GM23338 (cell line): ENCODE measurements at regions not wholly inside any gene's neighbourhood (a gene's known extent, or its start where the extent isn't known, plus 50 kb on each side); places are given as distances from the start of the nearest gene placed in this dataset.

ENCODE experiments used
- ATAC-seq: fragments of 200-7000 bp; cut with Tn5 transposase; 3 replicates; pipeline ENCODE4 v1.9.1; 2020
- DNase-seq: peaks from one replicate; pipeline ENCODE4 v3.0.0-alpha.2; 2015; ENCODE audit warnings: low spot score
- H2AFZ ChIP-seq: fragments of 200-600 bp; sonication (generic); 2 replicates; pipeline ENCODE4 v1.8.0; 2016; ENCODE audit warnings: antibody characterized with exemption, mild to moderate bottlenecking, moderate library complexity
- H3F3A ChIP-seq: fragments of 200-600 bp; sonication (generic); replicated peaks from 2 replicates; pipeline ENCODE4 v1.8.0; 2017; ENCODE audit warnings: antibody characterized with exemption, mixed run types, low read depth
- H3K27ac ChIP-seq: fragments of 200-600 bp; sonication (generic); 2 replicates; pipeline ENCODE4 v1.6.1; 2016; ENCODE audit warnings: low read depth
- H3K27me3 ChIP-seq: fragments of 200-600 bp; sonication (generic); 2 replicates; pipeline ENCODE4 v1.8.0; 2016; ENCODE audit warnings: mild to moderate bottlenecking, mixed run types, moderate library complexity; ENCODE audit not compliant: insufficient read depth
- H3K36me3 ChIP-seq: fragments of 200-600 bp; sonication (generic); 2 replicates; pipeline ENCODE4 v1.8.0; 2016; ENCODE audit warnings: mild to moderate bottlenecking; ENCODE audit not compliant: insufficient read depth
- H3K4me1 ChIP-seq: fragments of 200-600 bp; sonication (generic); 2 replicates; pipeline ENCODE4 v1.8.0; 2016; ENCODE audit warnings: mild to moderate bottlenecking, moderate library complexity; ENCODE audit not compliant: insufficient read depth
- H3K4me2 ChIP-seq: fragments of 200-600 bp; sonication (generic); 2 replicates; pipeline ENCODE4 v1.7.1; 2017; ENCODE audit warnings: mixed run types
- H3K4me3 ChIP-seq: fragments of 200-600 bp; sonication (generic); 2 replicates; pipeline ENCODE4 v1.6.1; 2016; ENCODE audit warnings: mixed run types
- H3K79me2 ChIP-seq: fragments of 200-600 bp; sonication (generic); replicated peaks from 2 replicates; pipeline ENCODE4 v1.8.0; 2017; ENCODE audit warnings: mild to moderate bottlenecking; ENCODE audit not compliant: insufficient read depth
- H3K9me2 ChIP-seq: fragments of 200-600 bp; sonication (generic); 2 replicates; pipeline ENCODE4 v1.8.0; 2017; ENCODE audit not compliant: insufficient read depth
- H4K20me1 ChIP-seq: fragments of 200-600 bp; sonication (generic); replicated peaks from 2 replicates; pipeline ENCODE4 v1.8.0; 2017; ENCODE audit warnings: mild to moderate bottlenecking; ENCODE audit not compliant: insufficient read depth
- H3K27ac Mint-ChIP-seq: 2 replicates; pipeline ENCODE4 v1.8.0; 2020; ENCODE audit warnings: inconsistent platforms, mild to moderate bottlenecking, moderate library complexity, mixed read lengths
- H3K27me3 Mint-ChIP-seq: 3 replicates; pipeline ENCODE4 v1.8.0; 2022; ENCODE audit warnings: low read depth, mild to moderate bottlenecking, moderate library complexity, mixed read lengths, inconsistent platforms; ENCODE audit not compliant: insufficient read depth, poor library complexity
- H3K36me3 Mint-ChIP-seq: 3 replicates; pipeline ENCODE4 v1.8.0; 2021; ENCODE audit warnings: low read depth, mild to moderate bottlenecking, inconsistent platforms, moderate library complexity, mixed read lengths
- H3K4me1 Mint-ChIP-seq: 3 replicates; pipeline ENCODE4 v1.8.0; 2020; ENCODE audit warnings: mild to moderate bottlenecking, inconsistent platforms, mixed read lengths
- H3K4me3 Mint-ChIP-seq: 3 replicates; pipeline ENCODE4 v1.8.0; 2021; ENCODE audit warnings: moderate library complexity, mild to moderate bottlenecking, inconsistent platforms, mixed read lengths
- H3K9me3 Mint-ChIP-seq: 3 replicates; pipeline ENCODE4 v1.8.0; 2020; ENCODE audit warnings: moderate library complexity, mild to moderate bottlenecking, inconsistent platforms, mixed read lengths
- CREB1 ChIP-seq: fragments of 250-450 bp; sonication (Bioruptor Pico); IDR thresholded peaks from 2 replicates; pipeline ENCODE4 v1.5.0; 2020; ENCODE audit warnings: low read depth, mild to moderate bottlenecking, moderate library complexity
- EZH2 ChIP-seq: fragments of 200-600 bp; sonication (generic); IDR thresholded peaks from one replicate; pipeline ENCODE4 v1.8.0; 2017; ENCODE audit warnings: antibody characterized with exemption, mild to moderate bottlenecking, low read depth; ENCODE audit not compliant: unreplicated experiment
- EZH2phosphoT487 ChIP-seq: fragments of 200-600 bp; sonication (generic); IDR thresholded peaks from one replicate; pipeline ENCODE4 v1.8.1; 2018; ENCODE audit warnings: antibody characterized with exemption; ENCODE audit not compliant: unreplicated experiment
- JUNB ChIP-seq: IDR thresholded peaks from one replicate; pipeline ENCODE4 v1.6.1; 2016; ENCODE audit warnings: antibody characterized with exemption; ENCODE audit not compliant: unreplicated experiment
- NANOG ChIP-seq: IDR thresholded peaks from 2 replicates; pipeline ENCODE4 v1.6.1; 2016; ENCODE audit warnings: antibody characterized with exemption, borderline replicate concordance
- POLR2AphosphoS5 ChIP-seq: IDR thresholded peaks from 2 replicates; pipeline ENCODE4 v1.6.1; 2016; ENCODE audit warnings: antibody characterized with exemption, low read depth
- STAT1 ChIP-seq: IDR thresholded peaks from one replicate; pipeline ENCODE4 v1.6.1; 2016; ENCODE audit warnings: antibody characterized with exemption; ENCODE audit not compliant: unreplicated experiment
- ZNF114 ChIP-seq: fragments of 250-450 bp; sonication (Bioruptor Pico); IDR thresholded peaks from 2 replicates; pipeline ENCODE4 v1.5.0; 2020; ENCODE audit warnings: mild to moderate bottlenecking, moderate library complexity
- ZNF331 ChIP-seq: fragments of 250-450 bp; sonication (Bioruptor Pico); IDR thresholded peaks from 2 replicates; pipeline ENCODE4 v1.5.0; 2020; ENCODE audit warnings: low read depth, mild to moderate bottlenecking, moderate library complexity
- TF ChIP-seq, protein P1 (sequence below): fragments of 250-450 bp; sonication (Bioruptor Pico); IDR thresholded peaks from 2 replicates; pipeline ENCODE4 v1.5.0; 2020; ENCODE audit warnings: mild to moderate bottlenecking, moderate library complexity
- TF ChIP-seq, protein P2 (sequence below): IDR thresholded peaks from one replicate; pipeline ENCODE4 v1.6.1; 2018; ENCODE audit warnings: antibody characterized with exemption; ENCODE audit not compliant: unreplicated experiment
- TF ChIP-seq, protein P3 (sequence below): IDR thresholded peaks from 2 replicates; pipeline ENCODE4 v1.6.1; 2016; ENCODE audit warnings: antibody characterized with exemption
- TF ChIP-seq, protein P4 (sequence below), 2 experiments: fragments of 200-600 bp in 1 of 2; sonication (generic) in 1 of 2; conservative IDR thresholded peaks; 2 replicates each; pipeline versions ENCODE4 v1.5.1 to v1.6.1; 2016 to 2017; ENCODE audit warnings: antibody characterized with exemption in 2 of 2, low read depth in 2 of 2, mild to moderate bottlenecking in 2 of 2, moderate library complexity in 1 of 2

DNA sequence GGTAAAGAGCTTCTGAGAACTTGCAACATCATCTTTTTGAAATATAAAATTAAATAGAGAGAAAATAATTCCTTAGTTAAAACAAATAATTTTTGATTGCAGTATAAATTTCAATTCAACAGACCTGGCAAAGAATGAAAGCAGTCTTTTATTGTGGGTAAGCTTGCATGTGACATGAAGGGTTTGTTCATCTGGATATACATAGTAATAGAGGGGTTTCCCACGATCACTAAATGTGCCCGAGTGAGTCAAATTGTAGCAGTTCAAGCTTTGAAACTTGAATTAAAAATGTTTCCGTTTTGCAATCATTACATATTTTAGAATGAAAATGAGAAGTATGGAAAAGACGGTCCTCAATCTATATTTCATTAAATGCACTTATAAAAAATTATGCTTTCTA is 658.4 kb upstream of the MBL2 start:
- Histone ChIP-seq H3K9me2 (no peaks in the 10 kb centered on the region), H3K4me2 (no peak overlapping the region), H3K27ac (no peak overlapping the region), H3K4me3 (no peak overlapping the region), H3K4me1 (peaks cover 24% of the 10 kb centered on the region), H3K79me2 (no peaks in the 10 kb centered on the region), H3K27me3 (no peaks in the 10 kb centered on the region), H3F3A (no peaks in the 10 kb centered on the region), H3K36me3 (peaks cover 2% of the 10 kb centered on the region; the same call in 1 of the 2 replicates), H4K20me1 (no peaks in the 10 kb centered on the region), H2AFZ (no peak overlapping the region)
- H3K4me3 Mint-ChIP-seq, result no peak overlapping the region
- no peak for ATAC-seq
- H3K9me3 Mint-ChIP-seq, result peaks cover 4% of the 10 kb centered on the region; the same call in 2 of the 3 replicates
- no peak for DNase-seq
- H3K36me3 Mint-ChIP-seq, result peaks cover 8% of the 10 kb centered on the region
- H3K27me3 Mint-ChIP-seq, result no peaks in the 10 kb centered on the region
- TF ChIP-seq JUNB (no peak), ZNF331 (no peak), CREB1 (no peak), STAT1 (no peak), NANOG (no peak), POLR2AphosphoS5 (no peak), EZH2 (no peak), ZNF114 (no peak), EZH2phosphoT487 (no peak)
- TF ChIP-seq, protein P1, sequence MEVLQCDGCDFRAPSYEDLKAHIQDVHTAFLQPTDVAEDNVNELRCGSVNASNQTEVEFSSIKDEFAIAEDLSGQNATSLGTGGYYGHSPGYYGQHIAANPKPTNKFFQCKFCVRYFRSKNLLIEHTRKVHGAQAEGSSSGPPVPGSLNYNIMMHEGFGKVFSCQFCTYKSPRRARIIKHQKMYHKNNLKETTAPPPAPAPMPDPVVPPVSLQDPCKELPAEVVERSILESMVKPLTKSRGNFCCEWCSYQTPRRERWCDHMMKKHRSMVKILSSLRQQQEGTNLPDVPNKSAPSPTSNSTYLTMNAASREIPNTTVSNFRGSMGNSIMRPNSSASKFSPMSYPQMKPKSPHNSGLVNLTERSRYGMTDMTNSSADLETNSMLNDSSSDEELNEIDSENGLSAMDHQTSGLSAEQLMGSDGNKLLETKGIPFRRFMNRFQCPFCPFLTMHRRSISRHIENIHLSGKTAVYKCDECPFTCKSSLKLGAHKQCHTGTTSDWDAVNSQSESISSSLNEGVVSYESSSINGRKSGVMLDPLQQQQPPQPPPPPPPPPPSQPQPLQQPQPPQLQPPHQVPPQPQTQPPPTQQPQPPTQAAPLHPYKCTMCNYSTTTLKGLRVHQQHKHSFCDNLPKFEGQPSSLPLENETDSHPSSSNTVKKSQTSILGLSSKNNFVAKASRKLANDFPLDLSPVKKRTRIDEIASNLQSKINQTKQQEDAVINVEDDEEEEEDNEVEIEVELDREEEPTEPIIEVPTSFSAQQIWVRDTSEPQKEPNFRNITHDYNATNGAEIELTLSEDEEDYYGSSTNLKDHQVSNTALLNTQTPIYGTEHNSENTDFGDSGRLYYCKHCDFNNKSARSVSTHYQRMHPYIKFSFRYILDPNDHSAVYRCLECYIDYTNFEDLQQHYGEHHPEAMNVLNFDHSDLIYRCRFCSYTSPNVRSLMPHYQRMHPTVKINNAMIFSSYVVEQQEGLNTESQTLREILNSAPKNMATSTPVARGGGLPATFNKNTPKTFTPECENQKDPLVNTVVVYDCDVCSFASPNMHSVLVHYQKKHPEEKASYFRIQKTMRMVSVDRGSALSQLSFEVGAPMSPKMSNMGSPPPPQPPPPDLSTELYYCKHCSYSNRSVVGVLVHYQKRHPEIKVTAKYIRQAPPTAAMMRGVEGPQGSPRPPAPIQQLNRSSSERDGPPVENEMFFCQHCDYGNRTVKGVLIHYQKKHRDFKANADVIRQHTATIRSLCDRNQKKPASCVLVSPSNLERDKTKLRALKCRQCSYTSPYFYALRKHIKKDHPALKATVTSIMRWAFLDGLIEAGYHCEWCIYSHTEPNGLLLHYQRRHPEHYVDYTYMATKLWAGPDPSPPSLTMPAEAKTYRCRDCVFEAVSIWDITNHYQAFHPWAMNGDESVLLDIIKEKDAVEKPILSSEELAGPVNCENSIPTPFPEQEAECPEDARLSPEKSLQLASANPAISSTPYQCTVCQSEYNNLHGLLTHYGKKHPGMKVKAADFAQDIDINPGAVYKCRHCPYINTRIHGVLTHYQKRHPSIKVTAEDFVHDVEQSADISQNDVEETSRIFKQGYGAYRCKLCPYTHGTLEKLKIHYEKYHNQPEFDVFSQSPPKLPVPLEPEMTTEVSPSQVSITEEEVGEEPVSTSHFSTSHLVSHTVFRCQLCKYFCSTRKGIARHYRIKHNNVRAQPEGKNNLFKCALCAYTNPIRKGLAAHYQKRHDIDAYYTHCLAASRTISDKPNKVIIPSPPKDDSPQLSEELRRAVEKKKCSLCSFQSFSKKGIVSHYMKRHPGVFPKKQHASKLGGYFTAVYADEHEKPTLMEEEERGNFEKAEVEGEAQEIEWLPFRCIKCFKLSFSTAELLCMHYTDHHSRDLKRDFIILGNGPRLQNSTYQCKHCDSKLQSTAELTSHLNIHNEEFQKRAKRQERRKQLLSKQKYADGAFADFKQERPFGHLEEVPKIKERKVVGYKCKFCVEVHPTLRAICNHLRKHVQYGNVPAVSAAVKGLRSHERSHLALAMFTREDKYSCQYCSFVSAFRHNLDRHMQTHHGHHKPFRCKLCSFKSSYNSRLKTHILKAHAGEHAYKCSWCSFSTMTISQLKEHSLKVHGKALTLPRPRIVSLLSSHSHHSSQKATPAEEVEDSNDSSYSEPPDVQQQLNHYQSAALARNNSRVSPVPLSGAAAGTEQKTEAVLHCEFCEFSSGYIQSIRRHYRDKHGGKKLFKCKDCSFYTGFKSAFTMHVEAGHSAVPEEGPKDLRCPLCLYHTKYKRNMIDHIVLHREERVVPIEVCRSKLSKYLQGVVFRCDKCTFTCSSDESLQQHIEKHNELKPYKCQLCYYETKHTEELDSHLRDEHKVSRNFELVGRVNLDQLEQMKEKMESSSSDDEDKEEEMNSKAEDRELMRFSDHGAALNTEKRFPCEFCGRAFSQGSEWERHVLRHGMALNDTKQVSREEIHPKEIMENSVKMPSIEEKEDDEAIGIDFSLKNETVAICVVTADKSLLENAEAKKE (CRISPR knock-in tag), result no peak
- TF ChIP-seq, protein P2, sequence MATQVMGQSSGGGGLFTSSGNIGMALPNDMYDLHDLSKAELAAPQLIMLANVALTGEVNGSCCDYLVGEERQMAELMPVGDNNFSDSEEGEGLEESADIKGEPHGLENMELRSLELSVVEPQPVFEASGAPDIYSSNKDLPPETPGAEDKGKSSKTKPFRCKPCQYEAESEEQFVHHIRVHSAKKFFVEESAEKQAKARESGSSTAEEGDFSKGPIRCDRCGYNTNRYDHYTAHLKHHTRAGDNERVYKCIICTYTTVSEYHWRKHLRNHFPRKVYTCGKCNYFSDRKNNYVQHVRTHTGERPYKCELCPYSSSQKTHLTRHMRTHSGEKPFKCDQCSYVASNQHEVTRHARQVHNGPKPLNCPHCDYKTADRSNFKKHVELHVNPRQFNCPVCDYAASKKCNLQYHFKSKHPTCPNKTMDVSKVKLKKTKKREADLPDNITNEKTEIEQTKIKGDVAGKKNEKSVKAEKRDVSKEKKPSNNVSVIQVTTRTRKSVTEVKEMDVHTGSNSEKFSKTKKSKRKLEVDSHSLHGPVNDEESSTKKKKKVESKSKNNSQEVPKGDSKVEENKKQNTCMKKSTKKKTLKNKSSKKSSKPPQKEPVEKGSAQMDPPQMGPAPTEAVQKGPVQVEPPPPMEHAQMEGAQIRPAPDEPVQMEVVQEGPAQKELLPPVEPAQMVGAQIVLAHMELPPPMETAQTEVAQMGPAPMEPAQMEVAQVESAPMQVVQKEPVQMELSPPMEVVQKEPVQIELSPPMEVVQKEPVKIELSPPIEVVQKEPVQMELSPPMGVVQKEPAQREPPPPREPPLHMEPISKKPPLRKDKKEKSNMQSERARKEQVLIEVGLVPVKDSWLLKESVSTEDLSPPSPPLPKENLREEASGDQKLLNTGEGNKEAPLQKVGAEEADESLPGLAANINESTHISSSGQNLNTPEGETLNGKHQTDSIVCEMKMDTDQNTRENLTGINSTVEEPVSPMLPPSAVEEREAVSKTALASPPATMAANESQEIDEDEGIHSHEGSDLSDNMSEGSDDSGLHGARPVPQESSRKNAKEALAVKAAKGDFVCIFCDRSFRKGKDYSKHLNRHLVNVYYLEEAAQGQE, result no peak
- TF ChIP-seq, protein P3, sequence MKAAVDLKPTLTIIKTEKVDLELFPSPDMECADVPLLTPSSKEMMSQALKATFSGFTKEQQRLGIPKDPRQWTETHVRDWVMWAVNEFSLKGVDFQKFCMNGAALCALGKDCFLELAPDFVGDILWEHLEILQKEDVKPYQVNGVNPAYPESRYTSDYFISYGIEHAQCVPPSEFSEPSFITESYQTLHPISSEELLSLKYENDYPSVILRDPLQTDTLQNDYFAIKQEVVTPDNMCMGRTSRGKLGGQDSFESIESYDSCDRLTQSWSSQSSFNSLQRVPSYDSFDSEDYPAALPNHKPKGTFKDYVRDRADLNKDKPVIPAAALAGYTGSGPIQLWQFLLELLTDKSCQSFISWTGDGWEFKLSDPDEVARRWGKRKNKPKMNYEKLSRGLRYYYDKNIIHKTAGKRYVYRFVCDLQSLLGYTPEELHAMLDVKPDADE, result no peak
- TF ChIP-seq, protein P4, sequence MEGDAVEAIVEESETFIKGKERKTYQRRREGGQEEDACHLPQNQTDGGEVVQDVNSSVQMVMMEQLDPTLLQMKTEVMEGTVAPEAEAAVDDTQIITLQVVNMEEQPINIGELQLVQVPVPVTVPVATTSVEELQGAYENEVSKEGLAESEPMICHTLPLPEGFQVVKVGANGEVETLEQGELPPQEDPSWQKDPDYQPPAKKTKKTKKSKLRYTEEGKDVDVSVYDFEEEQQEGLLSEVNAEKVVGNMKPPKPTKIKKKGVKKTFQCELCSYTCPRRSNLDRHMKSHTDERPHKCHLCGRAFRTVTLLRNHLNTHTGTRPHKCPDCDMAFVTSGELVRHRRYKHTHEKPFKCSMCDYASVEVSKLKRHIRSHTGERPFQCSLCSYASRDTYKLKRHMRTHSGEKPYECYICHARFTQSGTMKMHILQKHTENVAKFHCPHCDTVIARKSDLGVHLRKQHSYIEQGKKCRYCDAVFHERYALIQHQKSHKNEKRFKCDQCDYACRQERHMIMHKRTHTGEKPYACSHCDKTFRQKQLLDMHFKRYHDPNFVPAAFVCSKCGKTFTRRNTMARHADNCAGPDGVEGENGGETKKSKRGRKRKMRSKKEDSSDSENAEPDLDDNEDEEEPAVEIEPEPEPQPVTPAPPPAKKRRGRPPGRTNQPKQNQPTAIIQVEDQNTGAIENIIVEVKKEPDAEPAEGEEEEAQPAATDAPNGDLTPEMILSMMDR (conservative IDR thresholded peaks at IDR 0.05; ENCODE audit: low read depth in 2 of 2), result no peak
- H3K4me1 Mint-ChIP-seq, result peaks cover 22% of the 10 kb centered on the region
- H3K27ac Mint-ChIP-seq, result no peak overlapping the region
